ENCODE measurements at regions not wholly inside any gene's neighbourhood (a gene's known extent, or its start where the extent isn't known, plus 50 kb on each side); places are given as distances from the start of the nearest gene placed in this dataset.

DNA sequence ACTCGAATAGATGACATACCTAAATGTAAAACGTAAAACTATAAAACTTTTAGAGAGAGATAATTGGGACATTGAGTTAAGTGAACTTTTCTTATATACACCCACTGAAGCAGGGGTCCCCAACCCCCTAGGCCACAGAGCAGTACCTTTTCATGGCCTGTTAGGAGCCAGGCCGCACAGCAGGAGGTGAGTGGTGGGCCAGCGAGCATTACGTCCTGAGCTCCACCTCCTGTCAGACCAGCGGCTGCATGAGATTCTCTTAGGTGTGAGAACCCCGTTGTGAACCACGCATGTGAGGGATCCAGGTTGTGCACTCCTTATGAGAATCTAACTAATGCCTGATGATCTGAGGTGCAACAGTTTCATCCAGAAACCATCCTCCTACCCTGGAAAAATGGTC, 114.8 kb downstream of the HMX1 start:
- Mint-ChIP-seq H3K4me3 (no peak overlapping the region), H3K4me1 (no peaks in the 10 kb centered on the region), H3K36me3 (no peaks in the 10 kb centered on the region), H3K27me3 (peaks cover 0 to 4% of the 10 kb centered on the region in 2 donors), H3K9me3 (peaks cover 0 to 1% of the 10 kb centered on the region in 2 donors), H3K27ac (no peak overlapping the region)
- DNase-seq (no peak), ATAC-seq (replicated peaks) (no peak)

DNA sequence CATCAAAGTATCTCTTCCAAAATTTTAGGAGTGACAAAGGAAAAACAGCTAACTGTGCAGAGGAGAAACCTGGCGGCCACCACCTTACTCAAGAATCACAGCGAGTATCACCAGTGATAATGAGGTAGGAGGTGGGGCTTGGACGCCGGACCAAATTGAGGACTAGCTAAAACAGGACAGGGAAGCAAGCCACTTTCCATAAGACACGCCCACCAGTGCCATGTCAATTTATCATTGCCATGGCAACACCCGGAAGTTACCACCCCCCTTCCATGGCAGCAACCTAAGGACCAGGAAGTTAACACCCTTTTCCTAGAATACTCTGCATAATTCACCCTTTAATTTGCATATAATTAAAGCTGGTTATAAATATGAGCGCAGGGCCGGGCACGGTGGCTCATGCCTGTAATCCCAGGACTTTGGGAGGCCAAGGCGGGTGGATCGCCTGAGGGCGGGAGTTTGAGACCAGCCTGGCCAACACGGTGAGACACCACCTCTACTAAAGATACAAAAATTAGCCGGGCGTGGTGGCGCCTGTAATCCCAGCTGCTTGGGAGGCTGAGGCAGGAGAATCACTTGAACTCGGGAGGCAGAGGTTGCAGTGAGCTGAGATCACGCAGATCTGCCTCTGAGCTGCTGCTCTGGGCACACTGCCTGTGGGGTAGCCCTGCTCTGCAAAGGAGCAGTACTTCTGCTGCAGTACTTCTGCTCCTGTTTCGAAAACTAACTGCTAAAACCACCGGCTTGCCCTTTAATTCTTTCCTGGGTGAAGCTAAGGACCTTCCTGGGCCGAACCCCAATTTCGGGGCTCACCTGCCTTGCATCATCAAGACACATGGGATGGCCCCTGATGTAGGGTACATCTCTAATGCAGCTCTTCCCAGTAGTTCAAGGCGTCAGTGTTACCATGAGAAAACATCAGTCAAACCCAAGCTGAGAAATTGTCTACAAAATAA, 116.7 kb downstream of the HMX1 start:
- no peaks in the 10 kb centered on the region for H3K36me3 Mint-ChIP-seq
- ATAC-seq (replicated peaks) = no peak
- DNase-seq = no peak

GRCh38 chr4:8748236-8748575, 123.4 kb downstream of the HMX1 start:
- no peaks in the 10 kb centered on the region for H3K4me1 Mint-ChIP-seq
- DNase-seq (no peak), ATAC-seq (replicated peaks) (no peak)
- peaks cover 0 to 6% of the 10 kb centered on the region in 2 donors for H3K27me3 Mint-ChIP-seq
- no peaks in the 10 kb centered on the region for H3K36me3 Mint-ChIP-seq
- H3K9me3 Mint-ChIP-seq = peaks cover 0 to 7% of the 10 kb centered on the region in 2 donors
- H3K4me3 Mint-ChIP-seq = no peak overlapping the region
- H3K27ac Mint-ChIP-seq = no peak overlapping the region

More for the DNA sequence above, 116.7 kb downstream of the HMX1 start:
- H3K9me3 Mint-ChIP-seq = peaks cover 0 to 1% of the 10 kb centered on the region in 2 donors
- H3K27ac Mint-ChIP-seq = no peak overlapping the region
- no peaks in the 10 kb centered on the region for H3K27me3 Mint-ChIP-seq
- H3K4me3 Mint-ChIP-seq = no peak overlapping the region
- H3K4me1 Mint-ChIP-seq = no peaks in the 10 kb centered on the region

GRCh38 chr4:8747467-8748235, 124.0 kb downstream of the HMX1 start:
- Mint-ChIP-seq H3K27ac (no peak overlapping the region), H3K4me3 (no peak overlapping the region), H3K4me1 (no peaks in the 10 kb centered on the region), H3K36me3 (no peaks in the 10 kb centered on the region), H3K27me3 (peaks cover 0 to 6% of the 10 kb centered on the region in 2 donors), H3K9me3 (peaks cover 0 to 10% of the 10 kb centered on the region in 2 donors)
- no peak for ATAC-seq (replicated peaks)
- no peak for DNase-seq

DNA sequence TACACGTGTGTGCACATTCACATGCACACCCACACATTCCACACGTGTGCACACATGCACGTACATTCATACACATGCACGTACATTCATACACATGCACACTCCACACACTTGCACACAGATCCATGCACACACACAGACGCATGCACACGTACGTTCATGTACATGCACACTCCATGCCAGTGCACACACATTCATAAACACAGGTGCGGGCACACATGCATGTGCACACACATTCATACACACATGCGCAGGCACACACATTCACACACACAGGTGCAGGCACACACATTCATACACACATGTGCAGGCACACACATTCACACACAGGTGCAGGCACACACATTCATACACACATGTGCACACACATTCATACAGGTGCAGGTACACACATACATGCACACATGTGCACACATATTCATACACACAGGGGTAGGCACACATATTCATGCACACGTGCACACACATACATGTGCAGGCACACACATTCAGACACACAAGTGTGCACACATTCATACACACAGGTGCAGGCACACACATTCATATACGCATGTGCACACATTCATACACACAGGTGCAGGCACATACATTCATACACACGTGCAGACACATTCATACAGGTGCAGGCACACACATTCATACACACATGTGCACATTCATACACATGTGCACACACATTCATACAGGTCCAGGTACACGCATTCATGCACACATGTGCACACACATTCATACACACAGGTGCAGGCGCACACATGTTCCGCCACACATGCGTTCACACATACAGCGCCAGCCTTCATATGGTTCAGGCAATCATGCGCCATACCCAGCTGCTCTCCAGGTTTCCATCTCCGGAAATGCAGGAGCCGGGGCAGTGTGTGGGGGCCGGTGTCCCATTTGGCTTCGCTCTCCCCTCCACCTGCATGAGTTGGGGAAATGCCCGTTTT, 124.8 kb downstream of the HMX1 start:
- H3K27me3 Mint-ChIP-seq = peaks cover 0 to 6% of the 10 kb centered on the region in 2 donors
- peaks cover 0 to 10% of the 10 kb centered on the region in 2 donors for H3K9me3 Mint-ChIP-seq
- no peaks in the 10 kb centered on the region for H3K36me3 Mint-ChIP-seq
- no peak overlapping the region for H3K27ac Mint-ChIP-seq
- no peak for ATAC-seq (replicated peaks)
- no peak overlapping the region for H3K4me3 Mint-ChIP-seq
- no peaks in the 10 kb centered on the region for H3K4me1 Mint-ChIP-seq
- DNase-seq = no peak

- DNase-seq (no peak), ATAC-seq (replicated peaks) (no peak)
- Mint-ChIP-seq H3K4me3 (no peak overlapping the region), H3K27ac (no peak overlapping the region), H3K36me3 (no peaks in the 10 kb centered on the region), H3K4me1 (no peaks in the 10 kb centered on the region), H3K9me3 (peaks cover 0 to 10% of the 10 kb centered on the region in 2 donors), H3K27me3 (peaks cover 0 to 6% of the 10 kb centered on the region in 2 donors)
Observed at GRCh38 chr4:8745826-8746225, 125.8 kb downstream of the HMX1 start.

GRCh38 chr4:8745005-8745790, 126.4 kb downstream of the HMX1 start:
- Mint-ChIP-seq H3K36me3 (no peaks in the 10 kb centered on the region), H3K4me1 (no peaks in the 10 kb centered on the region), H3K9me3 (peaks cover 0 to 10% of the 10 kb centered on the region in 2 donors), H3K4me3 (no peak overlapping the region), H3K27me3 (peaks cover 0 to 6% of the 10 kb centered on the region in 2 donors), H3K27ac (no peak overlapping the region)
- ATAC-seq (replicated peaks) (no peak), DNase-seq (no peak)

DNA sequence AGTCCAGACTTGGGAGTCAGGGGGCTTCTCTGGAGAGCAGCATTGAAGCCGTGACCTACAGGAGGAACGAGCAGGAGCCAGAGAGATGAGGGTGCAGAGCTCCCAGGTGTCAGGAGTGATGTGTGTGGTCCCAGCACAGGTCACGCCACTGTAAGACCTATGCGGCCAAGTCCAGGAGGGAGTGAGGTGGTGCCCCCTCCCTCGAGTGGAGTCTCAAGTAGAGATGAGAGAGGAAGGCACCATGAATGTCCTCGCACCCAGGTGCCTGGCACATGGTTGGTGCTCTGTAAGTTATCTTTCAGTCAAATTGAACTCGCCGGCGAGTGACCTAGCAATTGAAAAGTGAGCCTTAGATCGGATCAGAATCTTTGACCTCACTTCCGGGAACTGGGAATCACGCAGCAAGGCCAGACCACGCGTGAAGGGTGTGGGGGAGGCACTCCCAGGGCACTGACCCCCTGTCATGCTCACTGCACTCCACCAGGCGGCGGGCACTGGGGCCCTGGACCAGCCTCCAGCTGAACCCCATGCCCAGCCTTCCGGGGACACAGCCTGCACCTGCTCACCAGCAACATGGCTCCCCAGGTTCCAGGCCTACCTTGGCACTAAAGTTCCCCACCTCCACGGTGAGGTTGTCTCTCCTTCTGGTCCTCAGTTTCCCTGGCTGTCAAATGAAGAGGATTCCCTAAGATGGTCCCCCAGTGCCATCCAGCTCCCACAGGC, 127.4 kb downstream of the HMX1 start:
- DNase-seq = no peak
- no peak overlapping the region for H3K27ac Mint-ChIP-seq
- no peaks in the 10 kb centered on the region for H3K4me1 Mint-ChIP-seq
- peaks cover 0 to 10% of the 10 kb centered on the region in 2 donors for H3K9me3 Mint-ChIP-seq
- no peak overlapping the region for H3K4me3 Mint-ChIP-seq
- no peak for ATAC-seq (replicated peaks)
- H3K27me3 Mint-ChIP-seq = no peaks in the 10 kb centered on the region
- H3K36me3 Mint-ChIP-seq = no peaks in the 10 kb centered on the region

GRCh38 chr4:8742546-8742945, 129.1 kb downstream of the HMX1 start:
- H3K4me3 Mint-ChIP-seq = no peak overlapping the region
- H3K4me1 Mint-ChIP-seq = no peaks in the 10 kb centered on the region
- peaks cover 0 to 10% of the 10 kb centered on the region in 2 donors for H3K9me3 Mint-ChIP-seq
- ATAC-seq (replicated peaks) (no peak), DNase-seq (no peak)
- H3K27ac Mint-ChIP-seq = no peak overlapping the region
- H3K27me3 Mint-ChIP-seq = no peaks in the 10 kb centered on the region
- no peaks in the 10 kb centered on the region for H3K36me3 Mint-ChIP-seq

DNA sequence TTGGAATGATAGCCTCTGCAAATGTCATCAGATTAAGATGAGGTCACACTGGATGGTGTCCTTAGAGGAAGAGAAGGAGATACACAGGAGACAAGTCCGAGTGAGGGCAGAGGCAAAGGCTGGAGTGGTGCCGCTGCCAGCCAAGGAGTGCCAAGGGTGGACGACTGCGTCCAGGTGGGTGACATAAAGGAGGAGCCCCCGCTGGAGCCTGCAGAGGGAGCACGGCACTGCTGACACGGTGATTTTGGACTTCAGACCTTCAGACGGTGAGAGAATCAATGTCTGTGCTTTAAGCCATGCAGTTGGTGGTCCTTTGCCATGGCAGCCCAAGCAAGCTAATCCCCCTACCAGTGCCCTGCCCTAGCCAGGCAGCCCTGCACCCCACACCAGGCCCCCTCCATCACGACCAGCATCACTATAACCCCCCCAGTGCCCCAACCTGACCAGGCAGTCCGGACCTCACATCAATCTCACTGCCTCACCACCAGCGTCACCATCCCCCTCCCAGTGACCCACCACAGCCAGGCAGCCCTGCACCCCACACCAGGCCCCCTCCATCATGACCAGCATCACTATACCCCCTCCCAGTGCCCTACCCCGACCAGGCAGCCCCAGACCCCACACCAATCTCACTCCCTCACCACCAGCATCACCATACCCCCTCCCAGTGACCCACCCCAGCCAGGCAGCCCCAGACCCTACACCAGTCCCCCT, 130.0 kb downstream of the HMX1 start:
- no peaks in the 10 kb centered on the region for H3K4me1 Mint-ChIP-seq
- no peaks in the 10 kb centered on the region for H3K36me3 Mint-ChIP-seq
- ATAC-seq (replicated peaks) (no peak), DNase-seq (no peak)
- peaks cover 0 to 7% of the 10 kb centered on the region in 2 donors for H3K9me3 Mint-ChIP-seq
- H3K27me3 Mint-ChIP-seq = no peaks in the 10 kb centered on the region
- no peak overlapping the region for H3K27ac Mint-ChIP-seq
- no peak overlapping the region for H3K4me3 Mint-ChIP-seq

- Mint-ChIP-seq H3K27ac (no peak overlapping the region), H3K4me3 (no peak overlapping the region), H3K9me3 (peaks cover 0 to 3% of the 10 kb centered on the region in 2 donors), H3K27me3 (no peaks in the 10 kb centered on the region), H3K36me3 (no peaks in the 10 kb centered on the region), H3K4me1 (no peaks in the 10 kb centered on the region)
- DNase-seq = no peak
- no peak for ATAC-seq (replicated peaks)
Observed at GRCh38 chr4:8740666-8741395, 130.8 kb downstream of the HMX1 start.
